Osteoblast (primary cell): ENCODE measurements at regions not wholly inside any gene's neighbourhood (a gene's known extent, or its start where the extent isn't known, plus 50 kb on each side); places are given as distances from the start of the nearest gene placed in this dataset.

Experiments used
- DNase-seq: peaks from one replicate; pipeline ENCODE4 v3.0.0; 2011; ENCODE audit warnings: low spot score, mixed read lengths; ENCODE audit not compliant: insufficient read length; ENCODE audit errors: missing footprints
- H2AFZ ChIP-seq: 2 replicates; pipeline ENCODE4 v1.6.0; 2011; ENCODE audit warnings: mild to moderate bottlenecking, low read length
- H3K27ac ChIP-seq: 2 replicates; pipeline ENCODE4 v1.5.1; 2011; ENCODE audit warnings: mild to moderate bottlenecking, low read depth, low read length, moderate library complexity
- H3K27me3 ChIP-seq: 2 replicates; pipeline ENCODE4 v1.6.0; 2012; ENCODE audit warnings: mild to moderate bottlenecking, control low read depth, inconsistent platforms, low read length, moderate library complexity; ENCODE audit not compliant: insufficient read depth
- H3K36me3 ChIP-seq: 2 replicates; pipeline ENCODE4 v1.5.1; 2011; ENCODE audit warnings: mild to moderate bottlenecking, low read length, control low read depth, moderate library complexity; ENCODE audit not compliant: insufficient read depth
- H3K4me1 ChIP-seq: 2 replicates; pipeline ENCODE4 v1.5.1; 2011; ENCODE audit warnings: mild to moderate bottlenecking, low read length, control low read depth, moderate library complexity; ENCODE audit not compliant: insufficient read depth
- H3K4me2 ChIP-seq: 2 replicates; pipeline ENCODE4 v1.6.0; 2011; ENCODE audit warnings: mild to moderate bottlenecking, low read length; ENCODE audit not compliant: insufficient read depth
- H3K4me3 ChIP-seq: fragments of 200-600 bp; sonication (generic); 3 replicates; pipeline ENCODE4 v1.5.1; 2012; ENCODE audit warnings: mild to moderate bottlenecking, low read length, inconsistent platforms; ENCODE audit not compliant: insufficient read depth
- H3K79me2 ChIP-seq: 2 replicates; pipeline ENCODE4 v1.6.0; 2012; ENCODE audit warnings: mild to moderate bottlenecking, low read length, control low read depth, inconsistent platforms; ENCODE audit not compliant: insufficient read depth
- H3K9me3 ChIP-seq: 2 replicates; pipeline ENCODE4 v1.5.1; 2011; ENCODE audit warnings: low read depth, low read length, control low read depth
- H4K20me1 ChIP-seq: 2 replicates; pipeline ENCODE4 v1.6.0; 2012; ENCODE audit warnings: mild to moderate bottlenecking, low read length, control low read depth; ENCODE audit not compliant: insufficient read depth
- TF ChIP-seq, protein P1 (sequence below): IDR thresholded peaks from 2 replicates; pipeline ENCODE4 v1.5.1; 2011; ENCODE audit warnings: mild to moderate bottlenecking, low read depth, low read length, moderate library complexity; ENCODE audit errors: extremely low read depth

DNA sequence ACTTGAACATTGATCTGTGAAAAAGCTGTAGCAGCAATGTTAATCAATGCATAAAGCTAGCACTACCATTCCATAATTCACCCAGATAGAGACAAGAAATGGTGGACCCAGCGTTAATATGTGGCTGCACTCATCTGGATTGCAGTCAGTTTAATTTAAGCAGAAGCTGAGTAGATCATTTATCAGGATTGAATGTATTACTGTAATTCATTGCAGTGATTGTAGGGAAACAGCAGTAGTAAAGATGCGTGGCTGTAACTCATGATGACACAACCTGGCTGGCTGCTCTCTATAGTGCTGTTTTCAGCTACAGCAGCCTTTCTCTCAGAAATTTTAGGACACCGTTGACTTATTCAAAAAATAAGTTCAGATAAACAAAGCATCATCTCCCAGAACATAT, 499.5 kb upstream of the SLITRK6 start:
- Histone ChIP-seq H3K9me3 (no peaks in the 10 kb centered on the region), H3K27ac (no peak overlapping the region), H3K4me1 (no peaks in the 10 kb centered on the region), H3K4me2 (no peak overlapping the region), H4K20me1 (no peaks in the 10 kb centered on the region), H3K27me3 (no peaks in the 10 kb centered on the region), H3K79me2 (no peaks in the 10 kb centered on the region), H3K4me3 (no peak overlapping the region), H2AFZ (no peak overlapping the region), H3K36me3 (no peaks in the 10 kb centered on the region)
- DNase-seq, result no peak
- TF ChIP-seq, protein P1, sequence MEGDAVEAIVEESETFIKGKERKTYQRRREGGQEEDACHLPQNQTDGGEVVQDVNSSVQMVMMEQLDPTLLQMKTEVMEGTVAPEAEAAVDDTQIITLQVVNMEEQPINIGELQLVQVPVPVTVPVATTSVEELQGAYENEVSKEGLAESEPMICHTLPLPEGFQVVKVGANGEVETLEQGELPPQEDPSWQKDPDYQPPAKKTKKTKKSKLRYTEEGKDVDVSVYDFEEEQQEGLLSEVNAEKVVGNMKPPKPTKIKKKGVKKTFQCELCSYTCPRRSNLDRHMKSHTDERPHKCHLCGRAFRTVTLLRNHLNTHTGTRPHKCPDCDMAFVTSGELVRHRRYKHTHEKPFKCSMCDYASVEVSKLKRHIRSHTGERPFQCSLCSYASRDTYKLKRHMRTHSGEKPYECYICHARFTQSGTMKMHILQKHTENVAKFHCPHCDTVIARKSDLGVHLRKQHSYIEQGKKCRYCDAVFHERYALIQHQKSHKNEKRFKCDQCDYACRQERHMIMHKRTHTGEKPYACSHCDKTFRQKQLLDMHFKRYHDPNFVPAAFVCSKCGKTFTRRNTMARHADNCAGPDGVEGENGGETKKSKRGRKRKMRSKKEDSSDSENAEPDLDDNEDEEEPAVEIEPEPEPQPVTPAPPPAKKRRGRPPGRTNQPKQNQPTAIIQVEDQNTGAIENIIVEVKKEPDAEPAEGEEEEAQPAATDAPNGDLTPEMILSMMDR, result no peak

DNA sequence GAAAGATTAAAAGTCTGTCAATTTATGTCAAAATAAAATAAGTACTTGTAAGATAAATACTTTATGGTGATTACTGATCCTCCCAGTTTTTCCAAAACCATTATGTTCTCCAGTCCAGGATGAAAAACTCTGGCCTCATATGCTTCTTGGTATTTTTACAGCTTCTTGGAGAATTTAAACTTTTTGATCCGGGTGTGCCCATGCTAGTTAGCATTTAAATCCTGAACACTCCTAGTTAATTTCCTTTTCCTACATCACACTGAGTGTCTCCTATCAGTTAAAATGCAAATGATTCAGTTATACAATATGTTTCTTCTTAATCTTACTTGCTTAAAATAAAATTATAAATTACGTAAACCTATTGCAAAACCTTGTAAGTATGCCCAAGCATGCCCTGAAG, 499.9 kb upstream of the SLITRK6 start:
- H3K4me1 ChIP-seq, result no peaks in the 10 kb centered on the region
- no peaks in the 10 kb centered on the region for H4K20me1 ChIP-seq

DNA sequence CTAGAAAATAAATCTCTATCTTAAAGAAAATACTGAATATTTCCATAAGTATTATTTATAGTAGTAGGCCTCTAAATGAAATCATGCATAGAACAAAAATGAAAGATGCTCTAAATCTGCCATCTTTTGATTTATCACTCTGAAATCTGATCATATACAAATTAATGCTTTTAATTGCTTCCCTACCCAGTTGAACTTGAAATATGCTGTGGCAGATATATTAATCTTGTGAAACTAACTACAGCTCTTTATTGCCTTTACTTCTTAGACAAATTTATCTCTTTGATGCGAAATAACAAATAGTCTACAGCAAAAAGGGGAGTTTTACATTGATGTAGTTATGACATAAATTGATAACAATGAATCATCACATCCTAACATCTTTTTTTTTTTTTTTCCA, 510.7 kb upstream of the SLITRK6 start:
- no peak for DNase-seq
- Histone ChIP-seq H3K27me3 (no peaks in the 10 kb centered on the region), H3K9me3 (peaks cover 3% of the 10 kb centered on the region), H3K79me2 (no peaks in the 10 kb centered on the region), H4K20me1 (no peaks in the 10 kb centered on the region), H3K4me2 (no peak overlapping the region), H3K36me3 (no peaks in the 10 kb centered on the region), H3K27ac (no peak overlapping the region), H2AFZ (no peak overlapping the region), H3K4me3 (no peak overlapping the region), H3K4me1 (no peaks in the 10 kb centered on the region)
- TF ChIP-seq, protein P1, result no peak

More for the DNA sequence above, 499.9 kb upstream of the SLITRK6 start:
- Histone ChIP-seq H3K4me2 (no peak overlapping the region), H2AFZ (no peak overlapping the region), H3K9me3 (no peaks in the 10 kb centered on the region), H3K79me2 (no peaks in the 10 kb centered on the region), H3K27ac (no peak overlapping the region), H3K36me3 (no peaks in the 10 kb centered on the region), H3K4me3 (no peak overlapping the region), H3K27me3 (no peaks in the 10 kb centered on the region)
- TF ChIP-seq, protein P1, result no peak
- DNase-seq, result no peak

DNA sequence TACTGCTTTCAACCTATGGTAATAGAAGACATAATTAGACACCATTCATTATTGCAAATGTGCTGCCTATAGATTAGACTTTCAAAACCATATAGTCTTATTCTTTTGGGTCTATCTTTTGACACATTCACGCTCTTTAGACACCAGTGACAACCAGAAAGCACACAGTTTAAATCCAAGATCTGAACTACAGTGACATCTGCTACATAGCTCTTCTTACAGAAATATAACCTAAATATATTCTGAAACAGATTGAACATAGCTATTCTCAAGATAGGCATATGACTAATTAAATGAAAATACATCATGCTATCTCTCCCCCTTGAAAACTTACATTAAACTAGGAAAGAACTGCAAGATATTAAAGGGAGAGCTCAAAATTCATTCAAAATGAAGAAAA, 514.2 kb upstream of the SLITRK6 start:
- Histone ChIP-seq H3K4me1 (no peaks in the 10 kb centered on the region), H3K9me3 (peaks cover 3% of the 10 kb centered on the region)
- no peak for DNase-seq

More for the DNA sequence above, 514.2 kb upstream of the SLITRK6 start:
- H3K36me3 ChIP-seq, result no peaks in the 10 kb centered on the region
- no peak overlapping the region for H2AFZ ChIP-seq
- no peaks in the 10 kb centered on the region for H3K79me2 ChIP-seq
- TF ChIP-seq, protein P1, result no peak
- H3K4me2 ChIP-seq, result no peak overlapping the region
- H4K20me1 ChIP-seq, result no peaks in the 10 kb centered on the region
- H3K27me3 ChIP-seq, result no peaks in the 10 kb centered on the region
- no peak overlapping the region for H3K4me3 ChIP-seq
- H3K27ac ChIP-seq, result no peak overlapping the region
